HCEC 1CT (cell line): ENCODE measurements at regions not wholly inside any gene's neighbourhood (a gene's known extent, or its start where the extent isn't known, plus 50 kb on each side); places are given as distances from the start of the nearest gene placed in this dataset.

Experiments
- DNase-seq: peaks from one replicate; pipeline ENCODE4 v3.0.0-alpha.2; 2017

DNA sequence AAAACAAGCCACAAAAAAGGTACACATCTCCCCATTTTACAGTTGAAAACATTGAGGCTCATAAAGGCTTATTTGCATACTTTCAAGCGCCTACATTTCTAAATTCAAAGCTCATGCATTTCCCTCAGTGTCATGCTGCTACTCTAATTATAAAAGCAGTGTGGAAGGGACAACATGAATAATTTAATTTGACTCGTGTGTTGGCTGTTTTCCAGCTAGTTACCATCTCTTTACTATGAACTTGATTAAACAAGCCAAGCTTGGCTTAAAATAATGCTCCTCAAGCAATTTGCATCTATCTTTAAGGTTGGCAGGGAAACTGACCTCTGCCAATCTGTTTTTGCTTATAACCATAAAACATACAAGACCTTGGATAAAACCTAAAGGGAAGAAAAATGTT lies 252.5 kb upstream of the NEIL3 start:
- no peak for DNase-seq

DNA sequence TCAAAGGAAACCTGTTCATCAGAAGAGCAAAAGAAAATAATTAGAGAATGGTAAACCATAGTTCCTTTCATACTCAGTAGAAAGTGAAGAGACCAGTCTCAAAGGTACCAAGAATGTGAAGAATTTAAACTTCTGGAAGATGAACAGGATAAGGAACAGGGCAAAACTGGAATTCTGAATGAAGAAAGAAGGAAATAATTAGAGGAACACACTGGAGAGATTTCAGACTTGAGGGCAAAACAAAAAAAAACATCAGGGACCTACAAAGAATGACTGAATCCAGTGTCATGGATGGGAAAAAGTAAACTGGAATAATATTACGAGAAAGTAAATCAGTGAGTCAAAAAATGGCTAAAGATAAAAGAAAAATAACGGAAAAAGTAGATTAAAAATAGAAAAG lies 245.6 kb upstream of the NEIL3 start:
- DNase-seq, result no peak

DNA sequence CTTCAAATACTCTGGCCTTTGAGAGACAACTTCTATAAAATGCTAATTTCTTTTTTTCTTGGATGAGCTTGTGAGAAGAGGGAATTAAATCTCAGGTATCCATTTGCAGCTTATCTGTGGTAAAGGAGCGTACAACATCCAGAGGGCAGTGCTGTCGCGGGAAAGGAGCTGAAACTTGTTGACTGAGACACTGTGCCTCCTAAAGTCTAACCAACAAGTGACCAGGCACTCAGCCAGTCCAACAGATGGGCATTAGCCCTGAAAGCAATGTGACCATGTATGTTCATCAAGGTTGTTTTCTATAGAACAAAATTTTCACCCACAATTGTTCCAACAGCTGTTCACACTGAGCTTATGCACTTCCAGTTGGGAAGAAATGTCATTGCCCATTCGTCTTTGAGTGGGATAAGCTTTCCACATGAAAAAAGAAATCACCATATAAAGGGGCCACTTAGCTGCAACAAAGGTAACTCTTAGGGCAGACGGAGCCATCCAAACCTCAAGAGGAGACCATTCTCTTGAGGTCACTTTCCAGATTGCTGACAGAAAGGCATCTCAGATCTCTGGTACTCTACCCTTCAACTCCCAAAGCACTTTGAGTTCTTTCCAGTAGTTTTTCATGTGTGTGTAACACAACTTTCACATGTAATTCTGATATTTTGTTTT lies 244.8 kb upstream of the NEIL3 start:
- DNase-seq, result no peak

DNA sequence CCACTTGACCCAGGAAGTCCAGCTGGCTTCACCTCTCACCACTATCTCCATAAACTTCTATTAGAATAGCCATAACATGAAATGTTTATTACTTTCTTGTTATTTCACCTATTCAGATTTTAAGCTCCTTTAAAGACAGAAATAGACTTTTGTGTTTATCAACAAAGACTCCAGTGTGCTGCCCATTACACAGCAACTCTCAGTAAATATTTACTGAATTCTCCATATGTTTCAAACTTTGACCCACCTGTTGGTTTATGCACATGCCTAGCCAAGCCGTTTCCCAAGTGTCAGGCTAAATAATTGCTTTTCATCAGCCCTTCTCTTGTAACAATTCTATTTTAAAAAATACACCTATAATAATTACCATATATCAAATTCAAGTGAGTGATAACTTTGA lies 242.9 kb upstream of the NEIL3 start:
- no peak for DNase-seq

DNA sequence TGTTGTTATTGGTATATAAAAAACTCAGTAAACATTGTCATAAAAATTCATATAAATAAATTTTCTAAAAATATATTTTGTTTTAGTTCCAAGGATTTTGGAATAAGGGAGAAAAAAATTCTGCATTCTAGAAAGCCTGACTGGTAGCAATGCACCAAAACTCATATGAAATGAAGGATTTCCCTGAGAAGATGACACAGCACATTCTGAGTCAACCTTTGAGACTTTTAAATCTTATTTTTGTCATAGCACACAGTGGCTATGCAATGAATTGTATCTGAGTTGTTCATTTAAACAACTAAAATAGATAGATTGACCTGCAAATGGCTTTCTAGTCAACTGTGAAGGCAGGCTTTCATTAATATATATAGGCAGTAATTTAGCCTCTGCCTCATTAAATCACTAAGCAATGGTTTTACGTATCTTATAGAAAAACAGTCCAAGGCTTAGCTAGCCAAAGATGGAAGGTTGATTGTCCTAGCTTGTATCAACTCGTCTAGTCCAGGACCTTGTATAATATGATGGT lies 239.1 kb upstream of the NEIL3 start:
- no peak for DNase-seq

DNA sequence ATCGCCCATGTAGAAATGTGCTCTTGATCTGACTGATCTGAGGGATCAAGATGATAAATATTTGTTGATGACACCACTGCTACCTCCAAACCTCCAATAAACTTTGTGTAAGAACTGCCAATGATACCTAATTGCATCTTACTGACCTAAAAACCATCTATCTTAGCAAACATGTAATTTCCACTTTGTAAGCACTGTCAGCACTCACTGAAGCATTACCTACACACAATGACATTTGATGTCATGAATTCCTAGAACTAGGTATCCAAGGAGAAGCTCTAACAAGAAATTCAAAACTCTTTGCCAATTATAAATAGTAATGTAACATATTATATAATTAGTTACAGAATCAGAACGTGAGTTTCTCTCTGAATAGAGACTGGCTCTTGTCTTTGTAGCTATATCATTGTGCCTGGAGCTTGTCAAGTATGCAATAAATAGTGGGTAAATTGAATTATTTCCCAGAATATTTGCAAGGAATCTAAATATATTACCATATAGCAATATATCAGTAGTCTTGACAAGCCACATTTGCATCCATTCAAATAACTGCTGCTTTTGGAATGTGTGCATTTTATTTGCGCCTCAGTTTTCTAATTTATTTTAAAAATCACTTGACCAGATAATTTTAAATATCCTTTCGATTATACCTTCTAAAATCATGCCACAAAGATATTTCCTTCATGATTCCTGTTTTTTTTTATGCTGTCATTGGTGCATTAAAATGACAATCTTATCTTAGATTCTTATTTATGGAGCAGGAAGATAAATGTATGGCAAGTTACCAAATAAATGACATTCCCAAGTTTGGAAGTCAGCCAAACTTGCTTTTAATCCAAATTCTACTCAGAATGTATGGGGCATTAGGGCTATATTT lies 232.3 kb upstream of the NEIL3 start:
- no peak for DNase-seq

DNA sequence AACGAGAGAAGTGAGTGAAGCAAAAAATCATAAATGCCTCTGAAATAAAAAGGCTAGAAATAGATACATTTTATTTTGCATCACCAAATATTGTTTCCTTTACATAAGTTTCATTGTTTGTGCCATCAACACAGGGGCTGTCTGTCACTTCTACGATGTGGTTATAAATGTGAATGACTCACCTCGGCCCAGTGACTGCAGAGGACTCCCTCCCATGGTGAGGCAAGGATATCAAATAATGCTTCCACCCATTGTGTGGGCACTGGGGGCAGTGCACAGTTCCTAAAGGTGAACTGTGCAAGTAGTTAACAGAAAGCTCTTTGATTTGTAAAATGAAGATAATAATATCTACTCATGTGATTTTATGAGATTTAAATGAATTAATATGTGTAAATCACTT lies 230.3 kb upstream of the NEIL3 start:
- no peak for DNase-seq

DNA sequence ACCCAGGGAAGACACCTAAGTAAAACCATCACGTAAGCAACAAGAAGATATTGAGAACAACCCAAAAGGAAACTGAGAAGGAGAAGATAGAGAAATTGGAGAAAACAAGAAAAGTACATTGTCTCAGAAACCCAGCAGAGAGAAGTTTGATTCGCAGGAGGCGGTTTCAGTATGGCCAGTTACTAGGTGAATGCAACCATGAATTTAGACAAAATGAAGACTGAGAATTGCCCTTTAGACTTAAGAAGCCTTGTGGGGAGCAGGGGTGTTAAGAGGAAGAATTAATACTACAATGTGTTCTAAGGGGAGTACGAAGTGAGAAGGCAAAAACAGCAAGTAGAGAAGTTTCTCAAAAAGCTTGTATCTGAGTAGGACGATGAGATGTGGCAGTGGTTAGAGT lies 229.3 kb upstream of the NEIL3 start:
- DNase-seq, result no peak

DNA sequence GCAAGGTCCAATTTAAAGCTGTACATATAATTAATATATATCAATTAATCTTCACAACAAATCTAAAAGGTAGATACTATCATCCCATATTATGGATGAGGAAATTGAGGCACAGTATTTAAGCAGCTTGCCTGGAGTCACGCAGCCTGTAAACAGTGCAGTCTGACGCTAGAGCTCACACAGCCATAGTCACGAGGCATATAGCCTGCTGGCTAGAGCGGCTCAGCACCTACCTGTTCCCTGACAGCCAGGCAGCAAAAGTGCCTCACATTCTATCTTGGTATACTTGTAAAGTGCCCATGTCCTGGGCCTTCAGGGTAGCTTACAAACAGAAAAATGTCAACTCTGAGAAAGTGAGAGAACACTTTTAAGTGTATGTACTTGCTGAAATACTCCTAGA lies 222.6 kb upstream of the NEIL3 start:
- DNase-seq, result no peak

DNA sequence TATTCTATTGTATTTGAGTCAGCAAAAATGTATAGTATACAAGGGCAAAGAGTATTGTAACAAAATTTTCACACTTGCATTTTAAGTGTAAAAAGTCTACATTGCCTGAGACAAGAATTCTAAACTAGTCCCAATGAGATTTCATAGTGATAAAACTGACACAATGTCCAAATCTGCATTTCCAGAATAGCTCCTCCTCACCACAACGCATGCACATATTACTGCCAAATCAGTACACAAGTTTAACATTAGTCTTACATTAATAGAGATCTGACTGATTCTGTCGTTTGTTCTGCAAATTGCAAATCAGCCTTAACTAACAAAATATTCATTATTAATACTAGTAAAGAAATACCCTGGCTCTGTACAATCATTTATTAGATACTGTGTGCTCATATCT lies 222.2 kb upstream of the NEIL3 start:
- no peak for DNase-seq

DNA sequence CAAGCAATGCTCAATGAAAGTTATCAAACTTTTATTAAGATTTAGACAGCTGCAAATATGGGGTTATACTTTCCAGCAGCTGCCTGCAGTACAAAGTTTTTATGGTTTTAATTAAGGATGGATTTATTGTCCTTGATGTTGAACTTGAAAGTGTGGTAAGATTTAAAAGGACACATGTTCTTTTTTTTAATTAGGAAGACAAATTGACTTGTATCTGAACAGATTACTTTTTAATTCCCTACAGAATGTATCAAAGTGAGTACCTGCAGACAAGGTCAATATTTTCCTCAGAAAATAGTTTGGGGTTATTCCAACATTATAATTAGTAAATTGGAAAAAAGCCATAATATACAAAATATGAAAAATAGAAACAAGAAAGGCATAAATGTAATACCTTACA lies 218.2 kb upstream of the NEIL3 start:
- DNase-seq, result no peak

DNA sequence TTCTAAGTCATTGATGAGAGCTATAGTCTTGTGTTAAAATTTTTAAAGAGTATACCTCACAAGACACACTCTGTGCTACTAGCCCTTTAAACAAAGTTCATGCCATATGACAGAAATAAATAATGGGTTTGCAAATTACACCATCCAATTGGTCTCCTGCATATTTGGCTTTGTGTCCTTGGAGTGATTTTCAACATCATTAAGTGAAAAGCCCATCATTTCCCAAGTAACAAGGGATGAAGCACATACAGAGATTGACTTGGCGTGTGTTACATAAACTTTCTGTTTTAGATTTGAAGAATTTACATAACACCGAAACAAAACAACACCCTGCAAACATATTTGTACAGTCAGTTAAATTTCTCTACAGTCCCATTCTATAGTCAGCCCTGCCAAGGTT lies 216.9 kb upstream of the NEIL3 start:
- no peak for DNase-seq

DNA sequence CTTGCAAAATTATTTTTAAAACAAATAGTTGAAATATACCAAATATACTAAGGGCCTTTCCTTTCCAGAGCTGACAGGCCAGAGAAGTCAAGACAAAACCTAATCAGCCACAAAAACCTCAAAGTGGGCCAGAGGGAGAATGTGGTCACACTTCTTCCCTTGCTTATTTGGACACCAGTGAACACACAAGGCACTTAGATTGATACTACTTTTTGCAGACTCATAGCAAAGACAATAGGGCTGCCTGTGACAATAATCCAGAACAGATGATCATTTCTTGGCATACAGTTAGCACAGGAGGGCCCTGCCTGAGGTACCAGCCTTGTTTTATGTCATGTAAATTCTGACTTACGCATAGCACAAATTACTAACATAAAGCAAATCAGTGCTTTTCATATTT lies 215.7 kb upstream of the NEIL3 start:
- no peak for DNase-seq

DNA sequence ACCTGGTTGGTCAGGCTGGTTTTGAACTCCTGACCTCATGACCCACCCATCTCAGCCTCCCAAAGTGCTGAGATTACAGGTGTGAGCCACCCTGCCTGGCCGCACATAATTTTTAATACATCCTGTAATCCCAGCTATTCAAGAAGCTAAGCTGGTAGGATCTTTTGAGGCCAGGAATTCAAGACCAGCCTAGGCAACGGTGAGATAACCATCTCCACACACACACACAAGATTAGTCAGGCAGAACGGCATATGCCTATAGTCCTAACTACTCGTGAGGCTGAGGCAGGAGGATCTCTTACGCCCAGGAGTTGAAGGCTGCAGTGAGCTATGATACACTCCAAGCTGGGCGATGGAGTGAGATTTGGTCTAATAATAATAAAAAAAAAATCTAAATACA lies 212.4 kb upstream of the NEIL3 start:
- DNase-seq, result no peak

DNA sequence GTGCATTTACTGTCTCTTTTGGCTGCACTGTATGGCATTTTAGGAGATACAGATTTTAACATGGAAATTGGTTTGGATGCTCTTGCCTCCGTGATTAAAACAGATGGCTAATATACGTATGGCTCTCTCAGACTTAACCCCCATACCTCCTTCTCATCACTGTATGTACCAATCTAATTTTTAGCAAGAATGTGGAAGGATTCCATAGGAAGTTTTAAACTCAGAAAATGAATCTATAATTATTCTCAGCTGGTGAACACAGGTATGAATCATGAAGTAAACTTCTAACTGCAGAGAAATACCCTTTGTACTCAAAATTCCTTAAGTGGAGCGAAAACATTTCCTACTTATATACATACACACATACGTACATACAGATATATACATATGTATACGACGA lies 210.5 kb upstream of the NEIL3 start:
- DNase-seq, result no peak

DNA sequence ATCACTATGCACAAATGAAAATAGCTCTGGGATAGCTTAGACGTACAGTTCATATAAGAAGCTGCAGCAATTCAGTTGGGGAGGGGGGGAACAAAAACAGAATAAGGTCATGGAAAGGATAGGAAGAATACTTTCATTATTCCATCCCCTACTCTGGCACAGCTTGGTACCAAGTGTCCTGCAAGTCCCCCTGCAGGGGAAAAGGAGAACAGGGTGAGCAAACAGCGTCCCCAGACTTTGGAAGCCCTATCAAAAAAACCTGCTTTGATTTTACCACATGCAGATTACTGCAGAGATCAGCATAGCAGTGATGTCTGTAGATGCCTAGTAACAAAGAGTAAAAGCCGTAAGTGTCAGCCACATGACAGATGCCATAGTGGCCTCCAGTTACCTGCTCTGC lies 209.4 kb upstream of the NEIL3 start:
- no peak for DNase-seq

DNA sequence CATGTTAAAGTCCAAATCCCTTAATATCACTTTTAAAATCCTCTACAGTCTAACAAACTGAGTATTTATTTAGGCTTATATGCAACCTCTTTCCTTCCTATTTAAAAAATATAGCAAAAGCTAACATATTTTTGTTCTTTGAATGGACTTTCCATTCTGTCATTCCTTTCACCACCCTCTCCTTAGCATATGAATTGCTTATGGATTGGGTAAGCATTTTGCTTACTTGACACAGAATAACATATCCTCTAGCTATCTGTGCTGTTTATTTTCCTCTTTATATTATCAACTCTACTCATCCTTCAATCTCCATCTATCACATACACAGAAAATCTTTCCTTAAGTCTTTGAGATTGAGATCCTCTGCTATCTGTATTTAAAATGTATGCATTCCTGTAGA lies 206.1 kb upstream of the NEIL3 start:
- DNase-seq, result no peak

DNA sequence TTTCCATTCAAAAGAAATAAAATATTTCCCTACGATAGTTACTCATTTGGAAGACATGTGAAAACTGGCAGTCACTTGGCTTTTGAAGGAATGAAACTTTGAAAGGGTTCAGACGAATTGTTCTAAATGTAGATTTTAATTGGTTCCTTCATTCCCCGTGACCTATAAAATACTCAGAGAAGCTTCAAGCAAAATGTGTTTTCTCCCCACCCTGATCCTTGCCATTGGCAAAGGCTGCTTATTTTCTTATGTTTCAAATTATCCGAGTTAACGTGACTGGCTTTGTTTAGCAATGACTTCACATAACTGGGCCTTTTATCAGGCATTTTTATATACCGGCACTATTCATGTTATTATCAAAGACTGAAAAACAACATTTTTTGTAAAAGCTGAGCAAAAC lies 204.1 kb upstream of the NEIL3 start:
- DNase-seq, result no peak

DNA sequence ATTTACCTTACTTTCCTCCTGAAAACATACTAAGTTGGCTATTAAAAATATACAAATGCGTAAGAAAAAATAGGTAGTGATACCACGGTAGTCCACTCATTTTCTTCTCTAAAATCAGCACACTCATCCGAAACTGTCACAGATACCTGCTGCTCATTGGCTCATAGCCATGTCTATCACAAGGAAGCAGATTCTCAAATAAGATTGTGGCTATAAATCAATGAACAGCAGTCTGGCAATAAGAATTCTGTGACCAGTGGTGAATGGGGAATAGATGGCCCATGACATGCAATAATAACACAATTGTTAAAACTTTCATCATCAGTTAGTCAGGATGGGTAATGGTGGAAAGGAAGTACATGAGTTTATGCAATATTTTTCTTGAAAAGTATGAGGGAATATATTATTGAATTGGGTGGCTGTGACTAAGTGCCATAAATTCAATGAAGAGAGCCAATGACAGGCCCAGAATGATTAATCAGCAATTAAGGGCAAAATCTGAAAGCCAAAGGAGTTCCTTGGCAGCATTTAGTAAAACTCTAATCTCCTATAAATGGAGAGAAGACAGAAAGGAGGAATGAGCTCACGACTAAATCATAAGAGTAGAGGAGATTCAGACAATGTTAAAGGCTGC lies 202.3 kb upstream of the NEIL3 start:
- DNase-seq, result peak; percentile 39

DNA sequence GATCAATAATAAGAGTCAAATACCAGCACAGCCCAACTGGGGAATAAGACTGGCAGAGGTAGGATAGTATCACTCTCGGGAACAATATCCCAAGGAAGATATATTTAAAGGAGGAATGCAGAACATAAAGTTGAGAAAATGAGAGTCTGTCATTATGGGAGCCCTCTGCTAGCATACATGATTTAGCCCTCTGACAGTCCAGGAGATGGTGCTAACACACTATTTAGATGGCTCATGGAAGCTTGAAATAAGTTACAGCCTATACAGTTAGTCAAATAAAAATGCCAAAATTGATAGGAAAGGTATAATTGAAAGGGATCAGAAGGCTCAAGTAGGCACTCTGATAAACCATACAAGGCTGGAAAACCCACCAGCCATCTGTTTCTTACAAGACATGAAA lies 201.0 kb upstream of the NEIL3 start:
- DNase-seq, result peak; percentile 22

DNA sequence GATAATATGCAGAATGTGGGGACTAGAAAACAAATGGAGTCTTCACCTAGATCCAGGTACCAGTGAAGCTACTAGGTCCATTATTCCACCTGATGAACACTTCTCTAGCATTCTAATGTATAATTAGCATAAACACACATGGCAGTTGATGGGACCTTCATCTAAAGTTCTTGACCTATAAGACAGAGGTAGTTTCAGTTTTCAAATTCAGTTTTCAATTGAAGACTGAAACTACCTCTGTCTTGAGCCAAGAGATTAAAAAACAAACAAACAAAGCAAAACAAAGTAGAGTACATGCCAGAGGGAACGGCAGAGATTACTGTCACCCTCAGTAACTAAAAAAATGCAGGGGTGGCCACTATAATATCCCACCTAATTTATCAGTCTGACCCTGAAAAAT lies 199.9 kb upstream of the NEIL3 start:
- no peak for DNase-seq

DNA sequence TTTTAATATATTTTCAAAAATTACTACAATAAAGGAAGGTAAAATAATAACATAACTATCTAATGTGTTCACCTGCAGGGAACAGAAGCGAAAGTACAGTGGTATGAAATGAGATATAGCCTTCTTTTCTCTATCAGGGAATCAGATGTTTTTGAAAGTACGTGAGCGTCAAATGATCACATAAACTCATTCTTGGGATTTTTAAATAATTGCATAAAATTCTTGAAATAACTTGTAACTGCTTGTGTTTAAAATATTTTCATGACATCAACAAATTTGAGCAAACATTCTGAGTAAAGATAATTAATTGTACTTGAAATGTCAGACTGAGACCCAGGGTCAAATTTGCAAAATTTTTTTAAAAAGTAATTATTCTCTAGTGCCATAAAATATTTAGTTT lies 193.5 kb upstream of the NEIL3 start:
- no peak for DNase-seq

DNA sequence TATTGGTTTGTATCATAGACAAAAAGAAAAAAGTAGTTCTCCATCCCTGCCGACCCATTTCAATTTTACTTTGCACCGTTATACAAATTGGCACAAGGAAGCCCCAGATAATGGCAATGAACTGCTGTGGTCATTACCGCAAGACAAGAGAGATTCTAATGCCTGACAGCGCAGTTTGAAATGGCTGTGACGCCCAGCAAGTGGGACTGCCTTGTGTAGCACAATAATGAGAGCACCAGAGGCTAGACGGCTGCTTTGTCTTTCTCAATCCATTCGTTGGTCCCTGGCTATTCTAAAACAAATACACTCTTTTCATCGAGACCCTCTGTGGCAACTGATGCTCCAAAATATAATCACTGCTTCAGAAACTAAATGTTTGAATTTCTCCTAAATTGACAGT lies 192.4 kb upstream of the NEIL3 start:
- DNase-seq, result no peak

DNA sequence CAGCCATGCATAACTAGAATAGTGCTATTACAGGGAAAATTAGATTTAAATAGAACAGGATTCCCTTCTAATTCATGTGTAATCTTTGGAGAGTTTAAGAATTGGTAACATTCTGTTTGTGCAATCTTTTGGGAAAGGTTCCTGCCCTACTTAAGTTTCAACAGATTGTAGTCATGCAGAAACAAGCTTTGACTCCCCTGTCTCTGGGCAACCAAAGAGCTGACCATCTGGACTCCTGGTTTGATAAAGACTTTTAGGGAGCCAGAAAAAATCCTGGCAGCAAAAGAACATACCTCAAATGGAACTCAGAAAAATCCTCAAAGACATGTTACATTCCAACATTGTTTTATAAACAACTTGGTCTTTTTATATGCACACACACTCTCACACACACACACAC lies 191.1 kb upstream of the NEIL3 start:
- DNase-seq, result peak; percentile 87
